HL-60/S4 treated with phorbol 12-myristate 13-acetate at 8.2 ng/mL for 4 days and 3 days (cell line): ENCODE measurements at regions not wholly inside any gene's neighbourhood (a gene's known extent, or its start where the extent isn't known, plus 50 kb on each side); places are given as distances from the start of the nearest gene placed in this dataset.

ENCODE experiments used
- in situ Hi-C: fragments of 300-500 bp; cut with MboI; formaldehyde crosslinking; loops from 2 replicates; pipeline ENCODE4 v1.15.0; 2022; ENCODE audit warnings: low sequenced_read_pairs

- in situ Hi-C loops: loop anchor here (25.0 kb wide), 1 partner anchor 159 kb away; no protein-coding TSS in a partner anchor
Measured at GRCh38 chr7:130877991-130878305, 143.9 kb upstream of the KLF14 start.

GRCh38 chr7:130878785-130879184 lies 144.8 kb upstream of the KLF14 start:
- in situ Hi-C loops: loop anchor here (25.0 kb wide), 1 partner anchor 159 kb away; no protein-coding TSS in a partner anchor

- in situ Hi-C loops: loop anchor here (25.0 kb wide), 1 partner anchor 158 kb away; no protein-coding TSS in a partner anchor
Measured at GRCh38 chr7:130879191-130879590, 145.2 kb upstream of the KLF14 start.

DNA sequence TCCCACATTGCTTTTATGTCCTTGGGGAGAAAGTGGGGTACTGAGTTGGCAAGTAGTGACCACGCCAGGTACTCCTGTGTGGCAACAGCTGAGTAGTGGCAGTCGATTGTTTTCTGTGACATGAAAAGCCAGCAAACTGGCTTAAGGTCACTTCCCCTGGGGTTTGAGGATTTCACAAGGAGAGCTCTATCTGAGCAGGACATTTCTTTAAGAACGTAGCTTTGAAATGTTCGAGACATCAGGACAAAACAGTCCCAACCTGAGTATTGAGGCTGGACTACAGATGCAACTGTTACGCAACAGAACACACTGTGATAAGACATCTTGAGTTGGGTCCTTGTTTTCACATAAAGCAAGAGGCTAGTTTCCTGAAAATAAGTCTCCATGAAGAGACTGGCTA lies 146.7 kb upstream of the KLF14 start:
- in situ Hi-C loops: loop anchor here (25.0 kb wide), 1 partner anchor 157 kb away; no protein-coding TSS in a partner anchor

GRCh38 chr7:130881091-130881798 lies 147.2 kb upstream of the KLF14 start:
- in situ Hi-C loops: loop anchor here (25.0 kb wide), 1 partner anchor 156 kb away; no protein-coding TSS in a partner anchor

DNA sequence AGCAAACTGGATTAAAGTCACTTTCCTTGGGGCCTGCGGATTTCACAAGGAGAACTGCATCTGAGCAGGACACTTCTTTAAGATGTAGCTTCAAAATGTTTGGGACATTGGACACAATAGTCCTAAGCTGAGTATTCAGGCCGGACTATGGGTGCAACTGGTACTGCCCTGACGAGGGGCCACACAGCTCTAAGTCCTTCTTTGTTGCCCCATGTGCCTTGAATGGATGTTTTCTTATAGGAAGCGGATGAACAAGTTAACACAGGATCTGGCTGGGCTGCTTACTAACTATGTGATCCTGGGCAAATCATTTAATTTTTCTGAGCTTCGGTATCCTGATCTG lies 147.8 kb upstream of the KLF14 start:
- in situ Hi-C loops: loop anchor here (25.0 kb wide), 1 partner anchor 156 kb away; no protein-coding TSS in a partner anchor

DNA sequence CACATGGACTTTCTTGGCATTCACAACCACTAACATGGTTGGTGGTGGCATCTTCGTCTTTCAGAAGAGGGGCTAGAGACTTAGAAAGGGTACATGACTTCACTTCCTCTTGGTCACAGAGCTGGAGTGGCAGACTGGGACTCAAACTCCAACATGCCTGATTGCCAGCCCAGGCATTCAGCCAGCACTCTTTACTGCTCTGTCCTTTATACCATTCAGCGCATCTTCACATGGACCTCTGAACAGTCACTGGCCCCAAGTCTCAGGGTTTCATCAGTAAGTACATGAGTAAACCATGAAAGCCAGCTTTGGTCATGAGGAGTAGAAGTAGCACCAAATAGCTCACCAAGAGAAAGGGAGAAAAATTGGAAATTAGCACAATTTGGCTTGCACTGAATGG lies 148.4 kb upstream of the KLF14 start:
- in situ Hi-C loops: loop anchor here (25.0 kb wide), 1 partner anchor 155 kb away; no protein-coding TSS in a partner anchor

DNA sequence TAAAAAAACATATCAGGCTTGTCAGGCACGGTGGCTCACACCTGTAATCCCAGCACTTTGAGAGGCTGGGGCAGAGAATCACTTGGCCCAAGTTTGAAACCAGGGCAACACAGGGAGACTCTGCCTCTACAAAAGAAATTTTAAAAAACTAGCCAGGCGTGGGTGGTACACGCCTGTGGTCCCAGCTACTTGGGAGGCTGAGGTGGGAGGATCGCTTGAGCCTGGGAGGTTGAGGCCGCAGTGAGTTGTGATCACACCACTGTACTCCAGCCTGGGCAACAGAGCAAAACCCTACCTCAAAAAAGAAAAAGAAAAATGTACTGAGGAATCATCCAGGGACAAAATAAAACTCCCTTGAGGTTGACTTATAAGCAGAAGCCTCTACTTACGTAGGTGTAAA lies 149.9 kb upstream of the KLF14 start:
- in situ Hi-C loops: loop anchor here (25.0 kb wide), 1 partner anchor 153 kb away; no protein-coding TSS in a partner anchor

DNA sequence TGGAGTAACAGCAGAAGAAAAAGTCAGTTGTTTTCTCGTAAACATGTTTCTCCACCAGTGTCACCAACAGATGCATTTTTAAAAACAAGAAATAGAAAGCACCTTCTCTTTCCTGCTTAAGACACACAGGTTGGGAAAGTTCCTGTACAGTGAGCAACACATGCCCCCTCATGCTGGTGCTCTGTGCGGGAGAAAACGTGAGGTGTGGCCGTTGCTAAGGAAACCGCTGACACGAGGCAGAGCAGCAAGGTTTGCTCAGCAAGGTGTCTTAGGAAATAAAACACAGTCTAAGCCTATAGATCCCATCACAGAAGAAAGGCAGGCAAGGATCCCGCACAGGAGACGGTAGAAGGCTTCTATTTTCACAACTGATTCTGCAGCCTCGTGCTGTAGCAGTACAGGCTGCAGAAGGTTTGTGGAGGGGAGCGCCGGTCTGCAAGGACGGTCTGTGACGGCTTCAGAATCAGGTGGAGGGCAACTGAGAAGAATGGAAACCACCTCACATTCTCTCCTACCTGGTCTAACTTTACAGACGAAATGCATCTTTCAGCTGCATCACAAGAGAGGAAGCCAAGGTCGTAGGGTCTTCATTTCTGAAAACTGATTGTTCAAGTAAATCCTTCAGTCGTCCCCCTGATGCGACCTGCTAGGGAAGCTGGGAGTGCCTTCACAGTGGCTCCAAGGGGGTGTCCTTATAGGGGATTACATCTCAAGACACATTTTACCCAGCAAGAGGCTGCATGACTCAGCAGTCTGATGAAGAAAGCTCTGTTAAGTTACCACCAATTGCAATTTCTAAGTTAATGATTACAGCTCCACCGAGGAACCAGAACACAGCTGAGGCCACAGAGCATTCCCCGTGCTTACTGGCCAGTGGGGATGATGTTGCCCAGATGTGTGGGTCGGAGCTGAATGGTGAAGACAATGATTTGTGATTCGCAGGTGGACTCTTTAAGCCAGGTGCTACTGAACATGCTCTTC lies 150.7 kb upstream of the KLF14 start:
- in situ Hi-C loops: loop anchor here (25.0 kb wide), 1 partner anchor 153 kb away; no protein-coding TSS in a partner anchor

GRCh38 chr7:130886438-130887135 lies 152.6 kb upstream of the KLF14 start:
- in situ Hi-C loops: loop anchor here (25.0 kb wide), 1 partner anchor 151 kb away; no protein-coding TSS in a partner anchor

- in situ Hi-C loops: loop anchor here (25.0 kb wide), 1 partner anchor 150 kb away; no protein-coding TSS in a partner anchor
Measured at GRCh38 chr7:130887182-130887956, 153.4 kb upstream of the KLF14 start.

- in situ Hi-C loops: loop anchor here (25.0 kb wide), 1 partner anchor 149 kb away; no protein-coding TSS in a partner anchor
Measured at GRCh38 chr7:130887957-130888371, 154.0 kb upstream of the KLF14 start.

DNA sequence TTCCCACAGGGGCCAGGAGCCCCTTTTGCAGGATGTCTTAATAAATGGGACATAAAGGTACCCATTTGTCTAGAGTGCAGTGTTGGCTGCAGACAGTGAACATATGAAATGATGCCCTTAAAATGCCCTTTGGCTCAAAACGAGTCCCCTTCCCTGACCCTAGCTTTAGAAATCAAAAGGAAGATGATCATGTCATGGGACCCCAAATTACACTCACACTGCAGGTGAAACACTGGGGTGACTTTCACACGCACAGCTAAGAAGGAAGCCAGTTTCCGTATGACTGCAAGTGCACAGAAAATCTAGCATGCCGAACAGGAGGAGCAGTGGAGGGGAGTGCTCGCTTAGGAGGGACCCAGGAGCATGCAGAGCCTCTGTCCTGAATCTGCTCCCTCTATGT lies 154.5 kb upstream of the KLF14 start:
- in situ Hi-C loops: loop anchor here (25.0 kb wide), 1 partner anchor 149 kb away; no protein-coding TSS in a partner anchor

GRCh38 chr7:130890176-130891020 lies 156.4 kb upstream of the KLF14 start:
- in situ Hi-C loops: loop anchor here (25.0 kb wide), 1 partner anchor 147 kb away; no protein-coding TSS in a partner anchor

GRCh38 chr7:130891254-130892094 lies 157.5 kb upstream of the KLF14 start:
- in situ Hi-C loops: loop anchor here (25.0 kb wide), 1 partner anchor 146 kb away; no protein-coding TSS in a partner anchor

GRCh38 chr7:130893441-130893894 lies 159.5 kb upstream of the KLF14 start:
- in situ Hi-C loops: loop anchor here (25.0 kb wide), 1 partner anchor 144 kb away; no protein-coding TSS in a partner anchor

DNA sequence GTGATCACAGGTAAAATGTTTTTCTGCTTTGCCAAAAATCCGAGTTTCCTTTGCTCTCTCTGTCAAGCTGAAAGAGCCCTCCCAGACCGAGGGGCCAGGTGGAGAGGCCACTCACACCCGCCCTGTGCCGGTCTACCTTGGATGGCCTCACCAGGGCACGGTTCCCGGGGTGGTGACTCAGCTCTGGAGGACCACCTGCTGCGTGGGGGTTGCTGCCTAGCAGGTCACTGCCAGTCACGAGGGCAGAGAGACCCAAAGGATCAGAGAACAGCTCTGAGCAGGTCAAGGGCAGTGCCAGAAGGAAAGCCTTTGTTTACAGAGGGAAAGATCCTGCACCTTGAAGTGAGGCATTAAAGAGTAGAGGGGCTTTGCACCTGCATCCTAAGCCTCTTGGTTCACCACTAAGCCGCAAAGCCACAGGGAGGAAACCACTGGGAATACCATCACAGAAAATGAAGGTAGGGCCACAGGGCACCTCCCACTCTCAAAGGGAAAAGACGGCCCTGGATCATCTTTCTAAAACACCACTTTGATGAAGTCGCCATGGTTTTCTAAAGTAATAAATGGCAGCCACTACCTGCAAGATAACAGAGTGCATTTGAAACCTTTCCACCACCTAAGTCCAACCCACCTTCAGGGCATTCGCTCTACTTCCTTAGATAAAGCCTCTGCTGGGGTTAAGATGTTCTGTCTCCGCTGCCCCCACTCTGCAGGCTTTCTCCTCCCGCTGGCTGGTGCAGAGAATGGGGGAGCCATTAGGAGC lies 160.3 kb upstream of the KLF14 start:
- in situ Hi-C loops: loop anchor here (25.0 kb wide), 1 partner anchor 143 kb away; no protein-coding TSS in a partner anchor
